Right atrium auricular region (tissue), 2 donors: ENCODE measurements at regions not wholly inside any gene's neighbourhood (a gene's known extent, or its start where the extent isn't known, plus 50 kb on each side); places are given as distances from the start of the nearest gene placed in this dataset.
"Not testable (repeated sequence)": the region's sequence is repeated elsewhere in the genome, so short reads cannot be mapped to it uniquely, and the experiment has no call there.

Experiments
- DNase-seq: peaks from one replicate; pipeline ENCODE4 v3.0.0-alpha.2; 2019; ENCODE audit warnings: low spot score
- H3K27ac ChIP-seq, 2 donors: fragments of 200-600 bp; sonication (generic); 1 replicate in 1 of 2; 2 replicates in 1 of 2; pipeline ENCODE4 v1.5.1; 2016 to 2019
- H3K27me3 ChIP-seq, 2 donors: fragments of 200-600 bp; sonication (generic); one replicate each; pipeline versions ENCODE4 v1.5.1 to v1.6.0; 2017 to 2019
- H3K36me3 ChIP-seq: fragments of 200-600 bp; sonication (generic); one replicate; pipeline ENCODE4 v1.5.1; 2016
- H3K4me1 ChIP-seq, 2 donors: fragments of 200-600 bp; sonication (generic); one replicate each; pipeline versions ENCODE4 v1.5.1 to v1.6.0; 2017 to 2019
- H3K4me3 ChIP-seq, 2 donors: fragments of 200-600 bp; sonication (generic); 1 replicate in 1 of 2; 2 replicates in 1 of 2; pipeline ENCODE4 v1.5.1; 2017 to 2019; ENCODE audit warnings: mild to moderate bottlenecking in 1 of 2, moderate library complexity in 1 of 2
- H3K9me3 ChIP-seq, 2 donors: fragments of 200-600 bp; sonication (generic); one replicate each; pipeline ENCODE4 v1.5.1; 2019
- TF ChIP-seq, protein P1 (sequence below), 2 donors: fragments of 200-600 bp; sonication (generic); IDR thresholded peaks; one replicate each; pipeline ENCODE4 v1.5.1; 2019; ENCODE audit warnings: antibody characterized with exemption in 2 of 2

DNA sequence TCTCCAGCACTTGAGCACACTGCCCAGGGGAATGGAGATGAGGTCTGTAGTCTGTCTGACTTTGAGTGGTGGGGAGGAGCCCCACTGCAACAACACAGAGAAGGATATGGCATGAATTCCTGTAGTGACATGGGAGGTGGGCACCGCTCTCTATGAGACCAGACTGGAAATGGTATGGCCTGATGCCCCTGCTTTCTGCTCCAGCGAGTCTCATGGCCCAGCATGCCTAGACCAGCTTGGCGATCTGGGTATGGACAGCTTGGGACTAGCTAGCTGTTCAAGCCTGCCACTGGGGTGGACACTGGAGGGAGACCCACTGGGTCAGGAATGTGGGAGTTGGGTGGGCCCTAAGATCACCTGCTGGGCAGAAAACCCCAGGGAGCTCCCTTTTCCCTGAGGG, 477.8 kb upstream of the SEL1L start:
- no peaks in the 10 kb centered on the region for H3K36me3 ChIP-seq
- H3K4me1 ChIP-seq, result no peaks in the 10 kb centered on the region
- TF ChIP-seq, protein P1, sequence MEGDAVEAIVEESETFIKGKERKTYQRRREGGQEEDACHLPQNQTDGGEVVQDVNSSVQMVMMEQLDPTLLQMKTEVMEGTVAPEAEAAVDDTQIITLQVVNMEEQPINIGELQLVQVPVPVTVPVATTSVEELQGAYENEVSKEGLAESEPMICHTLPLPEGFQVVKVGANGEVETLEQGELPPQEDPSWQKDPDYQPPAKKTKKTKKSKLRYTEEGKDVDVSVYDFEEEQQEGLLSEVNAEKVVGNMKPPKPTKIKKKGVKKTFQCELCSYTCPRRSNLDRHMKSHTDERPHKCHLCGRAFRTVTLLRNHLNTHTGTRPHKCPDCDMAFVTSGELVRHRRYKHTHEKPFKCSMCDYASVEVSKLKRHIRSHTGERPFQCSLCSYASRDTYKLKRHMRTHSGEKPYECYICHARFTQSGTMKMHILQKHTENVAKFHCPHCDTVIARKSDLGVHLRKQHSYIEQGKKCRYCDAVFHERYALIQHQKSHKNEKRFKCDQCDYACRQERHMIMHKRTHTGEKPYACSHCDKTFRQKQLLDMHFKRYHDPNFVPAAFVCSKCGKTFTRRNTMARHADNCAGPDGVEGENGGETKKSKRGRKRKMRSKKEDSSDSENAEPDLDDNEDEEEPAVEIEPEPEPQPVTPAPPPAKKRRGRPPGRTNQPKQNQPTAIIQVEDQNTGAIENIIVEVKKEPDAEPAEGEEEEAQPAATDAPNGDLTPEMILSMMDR (IDR thresholded peaks at IDR 0.05), result no peak
- no peak for DNase-seq
- H3K27ac ChIP-seq, result no peak overlapping the region
- no peak overlapping the region for H3K4me3 ChIP-seq
- peaks cover 0 to 10% of the 10 kb centered on the region in 2 donors for H3K9me3 ChIP-seq
- H3K27me3 ChIP-seq, result no peaks in the 10 kb centered on the region

DNA sequence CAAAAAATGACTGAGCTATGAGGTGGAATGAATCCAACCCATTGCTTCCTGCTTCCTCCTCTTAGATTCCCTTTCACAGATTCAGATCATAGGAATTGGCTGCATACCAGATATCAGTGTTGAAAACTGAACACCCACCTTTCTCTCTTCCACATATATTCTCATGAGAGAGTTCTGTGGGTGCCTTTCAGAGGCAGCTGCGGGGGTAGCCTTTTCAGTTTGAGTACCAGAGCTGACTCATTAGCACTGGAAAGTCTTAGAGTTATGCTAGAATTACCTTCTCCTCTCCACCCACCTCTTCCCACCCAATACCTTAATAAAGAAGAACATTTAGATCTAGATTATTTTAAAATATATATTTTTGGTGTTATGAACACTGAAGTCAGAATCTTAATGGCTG, 495.4 kb upstream of the SEL1L start:
- no peak overlapping the region for H3K27ac ChIP-seq
- H3K36me3 ChIP-seq, result no peaks in the 10 kb centered on the region
- no peak overlapping the region for H3K4me3 ChIP-seq
- TF ChIP-seq, protein P1 (IDR thresholded peaks at IDR 0.05), result no peak
- H3K9me3 ChIP-seq, result no peaks in the 10 kb centered on the region
- no peaks in the 10 kb centered on the region for H3K4me1 ChIP-seq
- DNase-seq, result no peak
- no peaks in the 10 kb centered on the region for H3K27me3 ChIP-seq

DNA sequence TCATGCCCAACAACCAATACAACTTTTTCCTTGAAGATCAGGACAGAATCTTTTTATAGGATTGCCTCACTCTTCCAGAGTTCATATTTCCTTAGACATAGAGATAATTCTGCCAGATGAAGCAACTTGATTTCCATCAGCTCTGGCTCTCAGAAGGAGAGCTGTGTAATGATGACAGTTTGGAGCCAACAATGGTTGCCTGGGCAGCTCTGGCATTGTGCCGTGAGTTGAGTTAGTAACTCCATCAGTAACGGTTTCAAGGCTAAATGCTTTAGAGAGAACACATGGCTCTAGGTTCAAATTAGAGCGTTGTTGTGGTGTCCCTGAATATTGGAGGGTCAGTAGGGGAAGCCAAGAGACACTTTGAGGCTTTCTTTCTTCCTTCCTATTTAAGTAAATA, 501.7 kb upstream of the SEL1L start:
- Histone ChIP-seq H3K36me3 (no peaks in the 10 kb centered on the region), H3K9me3 (no peaks in the 10 kb centered on the region), H3K4me1 (no peaks in the 10 kb centered on the region), H3K27ac (no peak overlapping the region), H3K4me3 (no peak overlapping the region), H3K27me3 (no peaks in the 10 kb centered on the region)
- DNase-seq, result no peak
- TF ChIP-seq, protein P1 (IDR thresholded peaks at IDR 0.05), result no peak

DNA sequence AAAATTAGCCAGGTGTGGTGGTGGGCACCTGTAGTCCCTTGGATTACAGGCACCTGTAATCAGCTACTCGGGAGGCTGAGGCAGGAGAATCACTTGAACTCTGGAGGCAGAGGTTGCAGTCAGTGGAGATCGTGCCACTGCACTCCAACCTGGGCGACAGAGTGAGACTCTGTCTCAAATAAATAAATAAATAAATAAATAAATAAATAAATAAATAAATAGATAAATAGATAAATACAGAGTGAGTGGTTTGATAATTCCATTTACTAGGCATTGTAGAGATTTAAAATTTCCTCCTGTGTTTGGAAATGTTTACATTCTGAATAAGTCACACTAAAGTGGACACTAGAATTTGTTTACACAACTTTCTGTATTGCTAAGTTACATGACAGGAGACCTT, 504.4 kb upstream of the SEL1L start:
- not testable (repeated sequence) for H3K27me3 ChIP-seq, H3K4me3 ChIP-seq, DNase-seq, H3K9me3 ChIP-seq, H3K4me1 ChIP-seq, H3K27ac ChIP-seq, H3K36me3 ChIP-seq

DNA sequence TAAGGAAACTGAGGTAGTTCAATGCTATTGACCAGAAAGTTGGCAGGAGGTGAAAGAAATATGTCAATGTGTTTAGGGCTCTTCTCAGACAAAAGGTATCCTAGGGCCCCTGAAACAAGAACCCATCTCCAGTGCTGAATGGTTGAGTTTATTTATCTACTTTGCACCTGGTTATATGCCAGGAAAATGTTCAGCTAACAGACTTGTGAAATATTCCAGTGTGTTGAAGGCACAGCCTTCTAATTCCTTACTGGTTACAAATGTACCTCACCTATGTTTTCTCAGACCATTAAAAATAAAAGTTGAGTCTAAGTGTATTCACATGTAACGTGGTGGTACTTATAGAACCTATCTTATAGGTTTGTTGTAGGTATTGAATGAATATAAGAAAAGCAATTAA, 511.7 kb upstream of the SEL1L start:
- H3K27me3 ChIP-seq, result no peaks in the 10 kb centered on the region
- H3K4me3 ChIP-seq, result no peak overlapping the region
- TF ChIP-seq, protein P1 (IDR thresholded peaks at IDR 0.05), result no peak
- no peaks in the 10 kb centered on the region for H3K36me3 ChIP-seq
- no peak for DNase-seq
- H3K27ac ChIP-seq, result no peak overlapping the region
- no peaks in the 10 kb centered on the region for H3K4me1 ChIP-seq
- H3K9me3 ChIP-seq, result no peaks in the 10 kb centered on the region

DNA sequence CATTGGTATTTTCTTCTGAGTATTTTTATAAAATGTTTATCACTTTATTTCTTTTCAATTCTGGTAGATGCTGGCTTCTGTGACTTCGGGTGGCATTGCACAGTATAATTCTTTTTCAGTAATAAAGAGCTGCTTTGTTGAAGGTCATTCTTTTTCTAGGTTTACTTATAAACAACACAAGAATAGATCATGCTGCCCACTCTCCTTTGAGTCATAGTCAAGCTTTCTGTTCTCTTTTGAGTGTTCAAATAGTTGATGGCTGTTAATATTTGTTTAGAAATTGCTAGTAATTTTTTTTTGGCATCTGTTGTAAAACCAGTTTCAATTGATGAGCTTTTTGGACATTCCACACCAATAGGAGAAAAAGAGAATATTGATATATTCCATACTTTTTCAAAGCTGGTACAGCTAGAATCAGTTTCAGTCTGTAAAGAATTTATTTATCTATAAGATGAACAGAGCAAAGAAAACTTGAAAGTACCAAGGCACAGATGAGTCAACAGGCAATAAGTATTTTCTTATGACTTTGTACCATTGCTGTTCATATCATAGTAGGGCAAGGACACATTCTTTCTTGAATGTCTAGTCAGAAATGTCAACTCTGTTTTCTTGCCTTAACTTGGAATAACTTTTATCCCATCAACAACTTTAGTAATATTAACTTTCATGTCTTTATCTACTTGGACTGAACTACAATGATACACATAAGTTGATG, 513.0 kb upstream of the SEL1L start:
- TF ChIP-seq, protein P1 (IDR thresholded peaks at IDR 0.05), result no peak
- Histone ChIP-seq H3K4me1 (no peaks in the 10 kb centered on the region), H3K9me3 (no peaks in the 10 kb centered on the region), H3K36me3 (no peaks in the 10 kb centered on the region), H3K27ac (no peak overlapping the region), H3K27me3 (no peaks in the 10 kb centered on the region), H3K4me3 (no peak overlapping the region)
- no peak for DNase-seq
